ENCODE measurements at regions not wholly inside any gene's neighbourhood (a gene's known extent, or its start where the extent isn't known, plus 50 kb on each side); places are given as distances from the start of the nearest gene placed in this dataset.

DNA sequence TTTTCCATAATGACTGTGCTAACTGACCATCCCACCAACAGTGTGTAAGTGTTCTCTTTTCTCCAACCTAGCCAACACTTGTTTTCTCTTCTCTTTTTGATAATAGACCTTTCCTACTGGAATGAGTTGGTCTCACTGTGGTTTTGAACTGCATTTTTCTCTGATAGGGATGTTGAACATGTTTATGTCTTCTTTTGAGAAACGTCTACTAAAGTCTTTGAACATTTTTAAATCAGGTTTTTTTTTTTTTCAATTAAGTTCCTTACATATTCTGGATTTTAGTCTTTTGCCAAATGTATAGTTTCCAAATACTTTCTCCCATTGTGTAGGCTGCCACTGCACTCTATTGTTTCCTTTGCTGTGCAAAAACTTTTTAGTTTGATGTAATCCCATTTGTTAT is 405.5 kb upstream of the FIGN start:
- peaks cover 0 to 8% of the 10 kb centered on the region in 2 donors for H3K9me3 ChIP-seq (ENCODE audit: control insufficient read depth in 2 of 2, insufficient read depth in 1 of 2, low read length in 1 of 2)
- no peaks in the 10 kb centered on the region for H3K36me3 ChIP-seq (ENCODE audit: control insufficient read depth in 2 of 2, insufficient read depth in 2 of 2, low read length in 1 of 2)
- H3K27ac ChIP-seq (ENCODE audit: low read depth in 1 of 2, low read length in 1 of 2) = no peak overlapping the region
- no peak for DNase-seq (ENCODE audit: low read depth in 6 of 9, low spot score in 9 of 9)
- no peaks in the 10 kb centered on the region for H3K4me1 ChIP-seq (ENCODE audit: control insufficient read depth in 2 of 2, insufficient read depth in 2 of 2, low read length in 2 of 2)
- no peaks in the 10 kb centered on the region for H3K27me3 ChIP-seq (ENCODE audit: control insufficient read depth in 2 of 2, insufficient read depth in 1 of 2, low read length in 1 of 2)
- H3K4me3 ChIP-seq (ENCODE audit: low read length in 2 of 2) = no peak overlapping the region
- WGBS = 91% methylated on average over 1 of the region's 1 CpG

DNA sequence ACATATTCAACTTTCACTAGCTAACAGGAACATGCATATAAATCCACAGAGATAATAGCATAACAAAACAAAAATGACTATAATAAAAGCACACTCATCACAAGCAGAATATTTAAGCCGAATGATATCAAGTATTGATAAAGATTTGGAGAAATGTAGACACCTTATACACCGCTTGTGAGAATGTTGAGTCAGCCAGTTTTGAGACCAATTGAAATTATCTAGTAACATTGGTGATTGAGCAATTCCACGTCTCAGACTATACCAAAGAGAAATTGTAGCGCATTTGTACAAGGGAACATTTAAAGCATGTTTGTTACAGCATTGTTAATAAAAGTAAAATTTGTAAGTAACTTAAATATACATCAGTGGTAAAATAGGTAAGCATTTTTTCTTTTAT is 402.9 kb upstream of the FIGN start:
- DNase-seq (ENCODE audit: low read depth in 6 of 9, low spot score in 9 of 9) = no peak
- WGBS = 96% methylated on average over 4 of the region's 4 CpGs
- no peaks in the 10 kb centered on the region for H3K4me1 ChIP-seq (ENCODE audit: control insufficient read depth in 2 of 2, insufficient read depth in 2 of 2, low read length in 2 of 2)

DNA sequence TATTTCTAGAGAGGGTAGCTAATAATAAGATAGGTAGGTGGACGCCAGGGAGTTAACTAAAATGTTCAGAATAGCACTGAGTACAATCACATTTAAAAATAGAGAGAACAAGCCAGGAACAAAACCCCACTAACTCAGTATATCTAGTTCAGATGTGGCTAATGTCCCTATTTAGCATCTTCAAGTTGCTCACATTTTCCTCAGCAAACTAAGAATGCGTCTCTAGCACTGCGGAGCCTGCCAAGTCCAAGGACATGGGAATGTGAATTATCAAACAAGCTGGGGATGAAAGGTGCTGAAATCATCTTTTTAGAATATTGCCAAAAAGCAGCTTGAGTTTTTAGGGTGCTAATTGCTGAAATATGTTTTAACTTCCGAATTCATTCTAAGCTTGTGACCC is 398.5 kb upstream of the FIGN start:
- H3K27me3 ChIP-seq (ENCODE audit: control insufficient read depth in 2 of 2, insufficient read depth in 1 of 2, low read length in 1 of 2) = no peaks in the 10 kb centered on the region
- H3K9me3 ChIP-seq (ENCODE audit: control insufficient read depth in 2 of 2, insufficient read depth in 1 of 2, low read length in 1 of 2) = no peaks in the 10 kb centered on the region
- H3K36me3 ChIP-seq (ENCODE audit: control insufficient read depth in 2 of 2, insufficient read depth in 2 of 2, low read length in 1 of 2) = no peaks in the 10 kb centered on the region
- no peak overlapping the region for H3K4me3 ChIP-seq (ENCODE audit: low read length in 2 of 2)
- no peak overlapping the region for H3K27ac ChIP-seq (ENCODE audit: low read depth in 1 of 2, low read length in 1 of 2)
- no peak for DNase-seq (ENCODE audit: low read depth in 6 of 9, low spot score in 9 of 9)
- H3K4me1 ChIP-seq (ENCODE audit: control insufficient read depth in 2 of 2, insufficient read depth in 2 of 2, low read length in 2 of 2) = no peaks in the 10 kb centered on the region
- 92% methylated on average over 4 of the region's 4 CpGs for WGBS

More for the DNA sequence above, 402.9 kb upstream of the FIGN start:
- H3K9me3 ChIP-seq (ENCODE audit: control insufficient read depth in 2 of 2, insufficient read depth in 1 of 2, low read length in 1 of 2) = peaks cover 0 to 7% of the 10 kb centered on the region in 2 donors
- H3K4me3 ChIP-seq (ENCODE audit: low read length in 2 of 2) = no peak overlapping the region
- H3K27ac ChIP-seq (ENCODE audit: low read depth in 1 of 2, low read length in 1 of 2) = no peak overlapping the region
- no peaks in the 10 kb centered on the region for H3K27me3 ChIP-seq (ENCODE audit: control insufficient read depth in 2 of 2, insufficient read depth in 1 of 2, low read length in 1 of 2)
- H3K36me3 ChIP-seq (ENCODE audit: control insufficient read depth in 2 of 2, insufficient read depth in 2 of 2, low read length in 1 of 2) = no peaks in the 10 kb centered on the region

DNA sequence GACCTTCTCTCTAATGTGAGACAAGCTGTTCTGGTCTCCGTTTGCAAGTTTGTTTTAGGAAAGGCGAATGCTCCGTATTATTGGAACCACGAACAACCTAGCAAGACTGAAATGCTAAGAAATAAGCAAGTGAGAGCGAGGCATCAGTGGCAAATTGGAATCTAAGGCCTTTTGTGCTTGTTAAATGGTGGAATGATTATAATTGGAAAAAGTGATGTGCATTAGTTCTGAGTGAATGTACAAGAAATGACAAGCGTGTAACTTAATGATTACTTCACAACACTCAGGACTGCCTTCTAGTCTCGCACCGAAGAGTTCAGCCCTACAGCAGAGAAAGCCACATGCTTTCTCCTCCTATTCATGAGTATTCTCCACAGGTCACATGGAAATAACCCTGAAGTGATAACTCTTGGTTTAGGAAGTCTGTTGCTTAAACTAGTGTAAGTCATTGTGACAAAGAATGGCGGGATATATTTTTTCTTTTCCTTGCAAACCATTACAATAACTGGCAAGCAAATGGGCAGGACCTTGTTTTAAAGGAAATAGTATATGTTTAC is 392.2 kb upstream of the FIGN start:
- no peak overlapping the region for H3K27ac ChIP-seq (ENCODE audit: low read depth in 1 of 2, low read length in 1 of 2)
- no peaks in the 10 kb centered on the region for H3K9me3 ChIP-seq (ENCODE audit: control insufficient read depth in 2 of 2, insufficient read depth in 1 of 2, low read length in 1 of 2)
- H3K36me3 ChIP-seq (ENCODE audit: control insufficient read depth in 2 of 2, insufficient read depth in 2 of 2, low read length in 1 of 2) = no peaks in the 10 kb centered on the region
- 93% methylated on average over 9 of the region's 9 CpGs for WGBS
- DNase-seq (ENCODE audit: low read depth in 6 of 9, low spot score in 9 of 9) = no peak
- no peaks in the 10 kb centered on the region for H3K27me3 ChIP-seq (ENCODE audit: control insufficient read depth in 2 of 2, insufficient read depth in 1 of 2, low read length in 1 of 2)
- H3K4me3 ChIP-seq (ENCODE audit: low read length in 2 of 2) = no peak overlapping the region
- no peaks in the 10 kb centered on the region for H3K4me1 ChIP-seq (ENCODE audit: control insufficient read depth in 2 of 2, insufficient read depth in 2 of 2, low read length in 2 of 2)

DNA sequence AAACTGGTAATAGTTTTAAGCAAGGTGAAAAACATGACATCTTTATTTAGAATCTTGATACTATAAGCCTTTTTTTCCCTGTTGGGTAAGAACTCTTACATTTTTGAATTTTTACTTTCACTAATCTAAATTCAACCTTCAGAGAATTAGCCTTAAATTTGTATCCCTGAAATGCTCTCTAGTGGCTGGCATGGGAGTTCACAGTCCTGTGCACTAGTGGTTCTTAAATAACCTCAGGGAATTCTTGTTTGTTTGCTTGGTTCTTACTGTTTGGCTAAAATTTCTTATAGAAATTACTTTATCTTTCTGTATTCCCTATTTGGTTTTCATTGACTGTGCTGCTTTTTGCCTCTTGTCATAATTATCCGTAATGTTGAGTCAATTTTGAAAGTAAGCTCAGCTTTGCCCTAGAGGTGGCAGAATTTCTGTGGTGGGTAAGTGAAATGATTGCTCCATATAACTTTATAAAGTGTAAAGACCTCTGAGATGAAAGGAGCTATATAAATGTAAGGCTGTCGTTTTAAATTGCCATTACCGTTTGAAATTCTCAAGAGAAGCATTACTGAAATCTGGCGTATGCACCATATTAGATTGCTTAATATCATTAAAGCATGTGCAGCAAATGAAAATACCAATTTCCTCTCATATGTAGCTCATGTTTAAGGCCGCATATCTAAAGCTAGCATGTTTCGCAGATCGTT is 391.3 kb upstream of the FIGN start:
- Histone ChIP-seq H3K4me1 (ENCODE audit: control insufficient read depth in 2 of 2, insufficient read depth in 2 of 2, low read length in 2 of 2) (no peaks in the 10 kb centered on the region), H3K9me3 (ENCODE audit: control insufficient read depth in 2 of 2, insufficient read depth in 1 of 2, low read length in 1 of 2) (no peaks in the 10 kb centered on the region), H3K27me3 (ENCODE audit: control insufficient read depth in 2 of 2, insufficient read depth in 1 of 2, low read length in 1 of 2) (no peaks in the 10 kb centered on the region), H3K36me3 (ENCODE audit: control insufficient read depth in 2 of 2, insufficient read depth in 2 of 2, low read length in 1 of 2) (no peaks in the 10 kb centered on the region), H3K27ac (ENCODE audit: low read depth in 1 of 2, low read length in 1 of 2) (no peak overlapping the region), H3K4me3 (ENCODE audit: low read length in 2 of 2) (no peak overlapping the region)
- WGBS = 95% methylated on average over 7 of the region's 7 CpGs
- DNase-seq (ENCODE audit: low read depth in 6 of 9, low spot score in 9 of 9) = no peak

DNA sequence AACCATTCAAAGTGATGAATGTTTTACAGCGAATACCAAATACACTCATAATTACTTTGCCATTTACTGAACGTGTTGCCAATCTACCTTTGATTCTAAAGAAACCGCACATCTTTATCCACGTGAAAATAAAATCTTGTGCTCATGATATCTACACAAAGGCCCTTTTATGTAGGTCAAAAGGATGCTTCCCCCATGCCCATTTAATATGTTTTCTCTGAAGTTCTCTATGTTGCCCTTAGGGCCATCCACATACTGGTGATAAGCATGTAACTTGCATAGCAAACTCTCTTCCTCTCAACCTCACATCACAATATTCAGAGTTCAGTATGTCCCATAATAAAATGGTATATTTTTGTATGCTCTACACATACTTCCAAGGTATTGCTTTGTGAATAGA is 380.0 kb upstream of the FIGN start:
- H3K27me3 ChIP-seq (ENCODE audit: control insufficient read depth in 2 of 2, insufficient read depth in 1 of 2, low read length in 1 of 2) = no peaks in the 10 kb centered on the region
- H3K4me3 ChIP-seq (ENCODE audit: low read length in 2 of 2) = no peak overlapping the region
- no peaks in the 10 kb centered on the region for H3K36me3 ChIP-seq (ENCODE audit: control insufficient read depth in 2 of 2, insufficient read depth in 2 of 2, low read length in 1 of 2)
- no peak for DNase-seq (ENCODE audit: low read depth in 6 of 9, low spot score in 9 of 9)
- no peak overlapping the region for H3K27ac ChIP-seq (ENCODE audit: low read depth in 1 of 2, low read length in 1 of 2)
- H3K4me1 ChIP-seq (ENCODE audit: control insufficient read depth in 2 of 2, insufficient read depth in 2 of 2, low read length in 2 of 2) = no peaks in the 10 kb centered on the region
- no peaks in the 10 kb centered on the region for H3K9me3 ChIP-seq (ENCODE audit: control insufficient read depth in 2 of 2, insufficient read depth in 1 of 2, low read length in 1 of 2)
- WGBS = 96% methylated on average over 4 of the region's 4 CpGs

DNA sequence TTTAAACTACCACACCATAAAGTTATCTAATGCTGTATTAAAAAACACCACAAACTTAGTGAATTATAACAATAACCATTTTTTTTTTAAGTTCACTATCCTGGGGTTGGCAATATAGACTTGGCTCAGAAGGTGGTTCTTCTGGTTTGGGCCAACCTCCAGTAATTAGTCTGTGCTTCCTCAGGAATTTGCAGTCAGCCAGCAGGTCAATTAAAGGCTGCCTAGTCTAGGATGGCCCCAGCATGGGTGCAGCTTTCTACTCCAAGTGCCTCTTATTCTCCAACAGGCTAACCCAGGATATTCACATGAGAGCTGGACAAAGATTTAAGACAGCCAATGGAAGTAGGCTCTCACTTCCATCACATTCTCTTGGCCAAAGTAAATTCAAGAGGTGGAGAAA is 379.1 kb upstream of the FIGN start:
- no peaks in the 10 kb centered on the region for H3K36me3 ChIP-seq (ENCODE audit: control insufficient read depth in 2 of 2, insufficient read depth in 2 of 2, low read length in 1 of 2)
- H3K27me3 ChIP-seq (ENCODE audit: control insufficient read depth in 2 of 2, insufficient read depth in 1 of 2, low read length in 1 of 2) = no peaks in the 10 kb centered on the region
- no peaks in the 10 kb centered on the region for H3K9me3 ChIP-seq (ENCODE audit: control insufficient read depth in 2 of 2, insufficient read depth in 1 of 2, low read length in 1 of 2)
- no peak overlapping the region for H3K27ac ChIP-seq (ENCODE audit: low read depth in 1 of 2, low read length in 1 of 2)
- no peaks in the 10 kb centered on the region for H3K4me1 ChIP-seq (ENCODE audit: control insufficient read depth in 2 of 2, insufficient read depth in 2 of 2, low read length in 2 of 2)
- no peak overlapping the region for H3K4me3 ChIP-seq (ENCODE audit: low read length in 2 of 2)
- no peak for DNase-seq (ENCODE audit: low read depth in 6 of 9, low spot score in 9 of 9)

DNA sequence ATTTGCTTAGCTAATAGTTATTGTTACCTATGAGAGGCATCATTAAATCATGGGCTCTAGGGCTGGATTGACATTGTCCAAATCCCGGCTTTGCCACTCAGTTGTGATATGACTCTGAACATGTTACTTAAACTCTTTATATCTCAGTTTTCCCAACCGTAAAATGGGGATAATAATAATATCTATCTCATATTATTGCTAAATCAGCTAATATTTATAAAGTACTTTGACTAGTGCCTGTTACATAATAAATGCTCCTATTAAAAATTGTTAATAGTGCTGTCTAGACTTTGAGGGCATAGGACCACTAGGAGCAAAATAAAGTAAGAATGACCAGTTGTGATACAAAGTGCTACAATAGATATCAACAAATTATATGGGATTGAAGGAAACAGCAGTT is 376.3 kb upstream of the FIGN start:
- Histone ChIP-seq H3K4me1 (ENCODE audit: control insufficient read depth in 2 of 2, insufficient read depth in 2 of 2, low read length in 2 of 2) (no peaks in the 10 kb centered on the region), H3K4me3 (ENCODE audit: low read length in 2 of 2) (no peak overlapping the region), H3K9me3 (ENCODE audit: control insufficient read depth in 2 of 2, insufficient read depth in 1 of 2, low read length in 1 of 2) (no peaks in the 10 kb centered on the region), H3K27me3 (ENCODE audit: control insufficient read depth in 2 of 2, insufficient read depth in 1 of 2, low read length in 1 of 2) (no peaks in the 10 kb centered on the region), H3K27ac (ENCODE audit: low read depth in 1 of 2, low read length in 1 of 2) (no peak overlapping the region), H3K36me3 (ENCODE audit: control insufficient read depth in 2 of 2, insufficient read depth in 2 of 2, low read length in 1 of 2) (no peaks in the 10 kb centered on the region)
- no peak for DNase-seq (ENCODE audit: low read depth in 6 of 9, low spot score in 9 of 9)
- WGBS = 94% methylated on average over 2 of the region's 2 CpGs

DNA sequence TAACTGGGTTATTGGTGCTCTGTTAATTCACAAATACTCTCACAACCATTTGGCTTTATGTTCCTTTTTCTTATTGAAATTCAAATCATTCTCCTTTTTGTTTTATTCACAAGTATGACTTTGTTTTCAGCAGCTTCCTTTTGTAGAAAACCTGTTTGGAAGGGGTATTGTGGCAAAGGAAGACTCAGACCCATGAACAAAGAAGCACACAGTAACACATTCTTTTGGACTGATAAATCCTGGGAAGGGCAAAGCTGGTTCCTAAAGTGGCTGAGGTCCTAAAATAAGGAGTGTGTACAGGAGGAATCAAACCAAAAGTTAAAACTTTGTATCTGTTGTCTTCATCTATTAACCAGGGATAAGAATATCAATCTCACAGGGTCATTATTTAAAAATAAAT is 374.7 kb upstream of the FIGN start:
- DNase-seq (ENCODE audit: low read depth in 6 of 9, low spot score in 9 of 9) = no peak
- Histone ChIP-seq H3K9me3 (ENCODE audit: control insufficient read depth in 2 of 2, insufficient read depth in 1 of 2, low read length in 1 of 2) (no peaks in the 10 kb centered on the region), H3K4me3 (ENCODE audit: low read length in 2 of 2) (no peak overlapping the region), H3K27me3 (ENCODE audit: control insufficient read depth in 2 of 2, insufficient read depth in 1 of 2, low read length in 1 of 2) (no peaks in the 10 kb centered on the region), H3K4me1 (ENCODE audit: control insufficient read depth in 2 of 2, insufficient read depth in 2 of 2, low read length in 2 of 2) (no peaks in the 10 kb centered on the region), H3K27ac (ENCODE audit: low read depth in 1 of 2, low read length in 1 of 2) (no peak overlapping the region), H3K36me3 (ENCODE audit: control insufficient read depth in 2 of 2, insufficient read depth in 2 of 2, low read length in 1 of 2) (no peaks in the 10 kb centered on the region)

Data from thymus (tissue), 11 donors.